ENCODE measurements at regions not wholly inside any gene's neighbourhood (a gene's known extent, or its start where the extent isn't known, plus 50 kb on each side); places are given as distances from the start of the nearest gene placed in this dataset.

GRCh38 chr14:44379292-44379977 is 127.6 kb downstream of the FSCB start:
- Histone ChIP-seq H3K4me3 (no peak overlapping the region), H3K9me3 (peaks cover 0 to 13% (median 0%) of the 10 kb centered on the region in 4 donors), H3K36me3 (no peaks in the 10 kb centered on the region), H3K27me3 (no peaks in the 10 kb centered on the region), H3K4me1 (no peaks in the 10 kb centered on the region), H3K27ac (no peak overlapping the region)
- no peak for DNase-seq
- TF ChIP-seq CTCF (IDR thresholded peaks at IDR 0.05) = no peak
- no peak for TF ChIP-seq POLR2A (IDR thresholded peaks at IDR 0.05)

GRCh38 chr14:44374906-44375305 is 132.2 kb downstream of the FSCB start:
- Histone ChIP-seq H3K4me1 (no peaks in the 10 kb centered on the region), H3K36me3 (no peaks in the 10 kb centered on the region), H3K27ac (no peak overlapping the region), H3K27me3 (no peaks in the 10 kb centered on the region), H3K4me3 (no peak overlapping the region), H3K9me3 (peaks cover 0 to 17% (median 0%) of the 10 kb centered on the region in 4 donors)
- DNase-seq = no peak
- no peak for TF ChIP-seq POLR2A (IDR thresholded peaks at IDR 0.05)
- TF ChIP-seq CTCF (IDR thresholded peaks at IDR 0.05) = no peak

- peak overlapping the region in 1 of 4 donors; percentile 47 for H3K27ac ChIP-seq
- no peaks in the 10 kb centered on the region for H3K36me3 ChIP-seq
- no peak for DNase-seq
- TF ChIP-seq POLR2A (IDR thresholded peaks at IDR 0.05) = no peak
- no peak for TF ChIP-seq CTCF (IDR thresholded peaks at IDR 0.05)
- peaks cover 0 to 17% (median 0%) of the 10 kb centered on the region in 4 donors for H3K9me3 ChIP-seq
- no peaks in the 10 kb centered on the region for H3K4me1 ChIP-seq
- no peak overlapping the region for H3K4me3 ChIP-seq
- no peaks in the 10 kb centered on the region for H3K27me3 ChIP-seq
These were observed 134.1 kb downstream of the FSCB start for GRCh38 chr14:44372807-44373489.

GRCh38 chr14:44372231-44372630 is 134.9 kb downstream of the FSCB start:
- Histone ChIP-seq H3K4me1 (no peaks in the 10 kb centered on the region), H3K9me3 (peaks cover 0 to 17% (median 0%) of the 10 kb centered on the region in 4 donors), H3K27me3 (no peaks in the 10 kb centered on the region), H3K36me3 (no peaks in the 10 kb centered on the region), H3K27ac (peak overlapping the region in 1 of 4 donors; percentile 47), H3K4me3 (no peak overlapping the region)
- TF ChIP-seq POLR2A (IDR thresholded peaks at IDR 0.05) (no peak), CTCF (IDR thresholded peaks at IDR 0.05) (no peak)
- no peak for DNase-seq

- Histone ChIP-seq H3K9me3 (peaks cover 0 to 11% (median 0%) of the 10 kb centered on the region in 4 donors), H3K27ac (no peak overlapping the region), H3K36me3 (no peaks in the 10 kb centered on the region), H3K27me3 (no peaks in the 10 kb centered on the region), H3K4me1 (no peaks in the 10 kb centered on the region), H3K4me3 (no peak overlapping the region)
- no peak for TF ChIP-seq CTCF (IDR thresholded peaks at IDR 0.05)
- no peak for TF ChIP-seq POLR2A (IDR thresholded peaks at IDR 0.05)
- no peak for DNase-seq
These were observed 136.4 kb downstream of the FSCB start for GRCh38 chr14:44370727-44371126.
